Upper lobe of right lung (tissue), 1 donor: ENCODE measurements at regions not wholly inside any gene's neighbourhood (a gene's known extent, or its start where the extent isn't known, plus 50 kb on each side); places are given as distances from the start of the nearest gene placed in this dataset.

Source experiments
- ATAC-seq: fragments of 200-7000 bp; cut with Tn5 transposase; one replicate; pipeline ENCODE4 v1.9.1; 2020; ENCODE audit warnings: mild to moderate bottlenecking, moderate library complexity
- DNase-seq: peaks from one replicate; pipeline ENCODE4 v3.0.0-alpha.2; 2020
- H3K27ac ChIP-seq: fragments of 200-600 bp; one replicate; pipeline ENCODE4 v1.8.0; 2022
- H3K27me3 ChIP-seq: fragments of 200-600 bp; one replicate; pipeline ENCODE4 v1.8.0; 2022; ENCODE audit warnings: mild to moderate bottlenecking
- H3K36me3 ChIP-seq: fragments of 200-600 bp; one replicate; pipeline ENCODE4 v1.8.0; 2022
- H3K4me1 ChIP-seq: fragments of 200-600 bp; one replicate; pipeline ENCODE4 v1.8.0; 2022
- H3K4me3 ChIP-seq: fragments of 200-600 bp; one replicate; pipeline ENCODE4 v1.8.0; 2022; ENCODE audit warnings: mild to moderate bottlenecking
- H3K9me3 ChIP-seq: fragments of 200-600 bp; one replicate; pipeline ENCODE4 v1.8.0; 2022
- intact Hi-C: fragments of 100-400 bp; cut with DNase I; formaldehyde crosslinking; loops from one replicate; pipeline ENCODE4 v1.11.0; 2022
- TF ChIP-seq, protein P1 (sequence below): fragments of 200-600 bp; IDR thresholded peaks from one replicate; pipeline ENCODE4 v1.8.0; 2022; ENCODE audit warnings: antibody characterized with exemption
- donor health status: DM: no; HTN: yes; CAD: no; lungs with severe emphysema.

DNA sequence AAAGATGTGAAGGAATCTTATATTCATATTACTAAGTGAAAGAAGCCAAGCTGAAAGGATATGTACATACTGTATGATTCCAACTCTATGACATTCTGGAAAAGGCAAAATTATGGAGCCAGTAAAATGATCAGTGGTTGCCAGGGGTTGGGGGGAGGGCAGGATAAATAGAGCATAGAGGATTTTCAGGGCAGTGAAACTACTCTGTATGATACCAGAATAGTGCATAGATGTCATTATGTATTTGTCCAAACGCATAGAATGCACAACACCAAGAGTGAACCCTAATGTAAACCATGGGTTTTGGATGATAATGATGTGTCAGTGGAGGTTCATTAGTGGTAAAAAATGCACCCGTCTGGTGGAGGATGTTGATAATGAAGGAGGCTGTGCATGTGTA, 71.0 kb upstream of the ZNF423 start:
- intact Hi-C loops: no loop called here
- Histone ChIP-seq H3K27ac (no peak overlapping the region), H3K27me3 (no peaks in the 10 kb centered on the region), H3K9me3 (no peaks in the 10 kb centered on the region), H3K4me1 (no peaks in the 10 kb centered on the region), H3K36me3 (no peaks in the 10 kb centered on the region), H3K4me3 (no peak overlapping the region)
- ATAC-seq (no peak), DNase-seq (no peak)
- TF ChIP-seq, protein P1, sequence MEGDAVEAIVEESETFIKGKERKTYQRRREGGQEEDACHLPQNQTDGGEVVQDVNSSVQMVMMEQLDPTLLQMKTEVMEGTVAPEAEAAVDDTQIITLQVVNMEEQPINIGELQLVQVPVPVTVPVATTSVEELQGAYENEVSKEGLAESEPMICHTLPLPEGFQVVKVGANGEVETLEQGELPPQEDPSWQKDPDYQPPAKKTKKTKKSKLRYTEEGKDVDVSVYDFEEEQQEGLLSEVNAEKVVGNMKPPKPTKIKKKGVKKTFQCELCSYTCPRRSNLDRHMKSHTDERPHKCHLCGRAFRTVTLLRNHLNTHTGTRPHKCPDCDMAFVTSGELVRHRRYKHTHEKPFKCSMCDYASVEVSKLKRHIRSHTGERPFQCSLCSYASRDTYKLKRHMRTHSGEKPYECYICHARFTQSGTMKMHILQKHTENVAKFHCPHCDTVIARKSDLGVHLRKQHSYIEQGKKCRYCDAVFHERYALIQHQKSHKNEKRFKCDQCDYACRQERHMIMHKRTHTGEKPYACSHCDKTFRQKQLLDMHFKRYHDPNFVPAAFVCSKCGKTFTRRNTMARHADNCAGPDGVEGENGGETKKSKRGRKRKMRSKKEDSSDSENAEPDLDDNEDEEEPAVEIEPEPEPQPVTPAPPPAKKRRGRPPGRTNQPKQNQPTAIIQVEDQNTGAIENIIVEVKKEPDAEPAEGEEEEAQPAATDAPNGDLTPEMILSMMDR: no peak

DNA sequence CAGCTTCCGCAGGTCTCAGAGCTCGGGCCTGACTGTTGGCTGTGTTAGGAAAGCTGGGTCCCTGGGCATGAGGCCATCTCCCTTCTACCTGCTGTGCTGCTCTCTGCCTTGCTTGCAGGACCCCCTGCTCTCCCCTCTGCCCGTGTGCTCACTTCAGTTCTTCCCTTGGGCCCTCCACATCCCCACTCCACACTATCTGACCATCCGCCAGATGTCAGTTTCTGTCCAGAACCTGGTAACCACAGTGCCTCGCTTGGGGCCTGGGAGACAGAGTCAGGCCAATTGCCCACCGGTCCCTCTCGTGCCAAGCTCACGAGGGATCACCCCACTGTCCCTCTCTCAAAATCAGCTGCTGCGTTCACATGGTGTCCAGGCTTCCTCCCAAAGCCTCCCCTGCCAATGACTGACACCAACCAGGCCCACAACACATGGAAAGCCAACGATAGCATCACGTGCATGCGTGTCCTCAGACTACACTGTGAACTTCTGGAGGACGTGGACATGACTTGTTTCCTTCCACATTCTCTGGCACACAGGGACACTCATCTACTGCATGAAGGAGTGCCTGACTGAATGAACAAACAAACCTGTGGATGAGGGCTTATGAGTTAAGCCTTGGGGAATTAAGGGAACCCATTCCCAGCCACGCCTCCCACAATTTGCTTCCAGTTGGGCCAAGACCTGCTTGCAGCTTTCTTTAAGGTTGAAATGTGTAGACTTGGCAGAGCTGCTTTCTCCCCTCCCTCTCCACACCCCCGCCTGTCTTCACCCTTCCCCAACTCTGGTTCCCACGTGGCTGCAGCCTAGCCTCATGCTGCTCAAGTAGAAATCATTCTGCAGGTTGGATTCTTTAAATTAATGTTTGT, 72.5 kb upstream of the ZNF423 start:
- intact Hi-C loops: no loop called here
- no peaks in the 10 kb centered on the region for H3K27me3 ChIP-seq
- TF ChIP-seq, protein P1: no peak
- no peak overlapping the region for H3K27ac ChIP-seq
- no peaks in the 10 kb centered on the region for H3K9me3 ChIP-seq
- H3K4me3 ChIP-seq: no peak overlapping the region
- DNase-seq (peak; percentile 66), ATAC-seq (peak; percentile 92)
- H3K36me3 ChIP-seq: no peaks in the 10 kb centered on the region
- no peaks in the 10 kb centered on the region for H3K4me1 ChIP-seq

DNA sequence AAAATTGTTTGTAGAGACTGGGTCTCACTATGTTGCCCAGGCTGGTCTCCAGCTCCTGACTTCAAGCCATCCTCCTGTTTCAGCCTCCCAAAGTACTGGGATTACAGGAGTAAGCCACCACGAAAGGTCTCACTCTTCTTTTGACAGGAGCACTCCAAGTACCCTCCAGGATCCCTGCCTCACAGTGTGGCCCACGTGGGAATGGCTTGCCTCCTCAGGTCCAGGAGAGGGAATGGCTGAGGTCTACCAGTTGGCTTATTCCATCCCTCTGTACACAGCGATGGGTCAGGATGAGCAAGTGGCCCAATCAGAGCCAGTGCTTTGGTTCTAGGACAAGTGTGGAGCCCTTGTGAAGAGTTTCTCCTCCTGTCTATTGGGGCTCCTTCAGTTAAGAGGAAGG, 73.7 kb upstream of the ZNF423 start:
- Histone ChIP-seq H3K27me3 (no peaks in the 10 kb centered on the region), H3K4me1 (no peaks in the 10 kb centered on the region), H3K4me3 (no peak overlapping the region), H3K9me3 (no peaks in the 10 kb centered on the region), H3K36me3 (no peaks in the 10 kb centered on the region), H3K27ac (no peak overlapping the region)
- DNase-seq (peak; percentile 5), ATAC-seq (no peak)
- TF ChIP-seq, protein P1: no peak
- intact Hi-C loops: no loop called here

DNA sequence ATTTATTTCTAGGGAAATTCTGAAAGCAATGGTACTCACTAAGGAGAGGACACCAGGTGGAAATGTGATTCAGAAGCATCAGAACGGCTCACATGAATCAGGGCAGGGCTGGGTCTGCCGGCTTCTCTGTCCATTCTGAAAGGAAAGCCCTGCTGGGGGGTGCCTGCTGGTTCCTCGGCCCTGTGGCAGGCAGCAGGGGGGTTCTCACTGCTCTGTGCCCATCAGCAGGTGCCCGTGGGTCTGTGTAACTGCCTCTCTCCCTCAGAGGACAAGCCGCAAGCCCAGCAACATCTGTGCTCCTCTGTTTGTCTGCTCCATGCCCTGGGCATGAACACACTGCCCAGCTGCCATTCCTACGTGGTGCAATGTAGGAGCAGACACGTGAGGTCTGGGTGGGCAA, 74.9 kb upstream of the ZNF423 start:
- no peaks in the 10 kb centered on the region for H3K9me3 ChIP-seq
- no peaks in the 10 kb centered on the region for H3K36me3 ChIP-seq
- ATAC-seq: no peak
- H3K4me3 ChIP-seq: no peak overlapping the region
- TF ChIP-seq, protein P1: no peak
- H3K27me3 ChIP-seq: no peaks in the 10 kb centered on the region
- peak; percentile 43 for DNase-seq
- intact Hi-C loops: no loop called here
- no peaks in the 10 kb centered on the region for H3K4me1 ChIP-seq
- no peak overlapping the region for H3K27ac ChIP-seq

DNA sequence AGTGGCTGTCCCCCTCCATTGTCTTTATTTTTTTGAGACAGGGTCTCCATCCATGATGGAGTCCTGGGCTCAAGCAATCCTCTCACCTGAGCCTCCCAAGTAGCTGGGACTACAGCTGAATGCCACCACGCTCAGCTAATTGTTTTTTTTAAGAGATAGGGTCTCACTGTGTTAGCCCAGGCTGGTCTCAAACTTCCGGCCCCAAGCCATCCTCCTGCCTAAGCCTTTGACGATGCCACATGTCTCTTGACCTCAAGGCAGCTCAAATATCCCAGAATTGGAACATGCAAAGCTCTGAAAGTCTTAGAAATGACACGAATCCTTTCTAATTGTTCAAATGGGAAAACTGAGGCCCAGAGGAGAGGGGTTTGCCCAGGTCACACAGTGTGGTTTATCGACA, 75.4 kb upstream of the ZNF423 start:
- no peaks in the 10 kb centered on the region for H3K36me3 ChIP-seq
- ATAC-seq: no peak
- TF ChIP-seq, protein P1: no peak

More for the DNA sequence above, 75.4 kb upstream of the ZNF423 start:
- H3K27me3 ChIP-seq: no peaks in the 10 kb centered on the region
- DNase-seq: no peak
- H3K4me1 ChIP-seq: no peaks in the 10 kb centered on the region
- no peak overlapping the region for H3K27ac ChIP-seq
- no peak overlapping the region for H3K4me3 ChIP-seq
- H3K9me3 ChIP-seq: no peaks in the 10 kb centered on the region
- intact Hi-C loops: no loop called here
